HAP-1 (cell line): ENCODE measurements at regions not wholly inside any gene's neighbourhood (a gene's known extent, or its start where the extent isn't known, plus 50 kb on each side); places are given as distances from the start of the nearest gene placed in this dataset.

Experiments used
- DNase-seq, 2 experiments: peaks; one replicate each; pipeline ENCODE4 v3.0.0-alpha.2; 2016 to 2020; ENCODE audit warnings: low spot score in 2 of 2
- H3K27me3 ChIP-seq: fragments of 250-450 bp; sonication (Bioruptor Pico); 2 replicates; pipeline ENCODE4 v1.5.1; 2020; ENCODE audit warnings: low read depth, mild to moderate bottlenecking, moderate library complexity
- H3K36me3 ChIP-seq: fragments of 250-450 bp; sonication (Bioruptor Pico); replicated peaks from 2 replicates; pipeline ENCODE4 v1.5.1; 2020; ENCODE audit warnings: mild to moderate bottlenecking
- H3K4me1 ChIP-seq: fragments of 250-450 bp; sonication (Bioruptor Pico); 2 replicates; pipeline ENCODE4 v1.5.1; 2020; ENCODE audit warnings: mild to moderate bottlenecking
- H3K4me3 ChIP-seq: fragments of 250-450 bp; sonication (Bioruptor Pico); 2 replicates; pipeline ENCODE4 v1.5.1; 2020; ENCODE audit warnings: mild to moderate bottlenecking, moderate library complexity
- H3K9me3 ChIP-seq: fragments of 250-450 bp; sonication (Bioruptor Pico); 2 replicates; pipeline ENCODE4 v1.5.1; 2020; ENCODE audit warnings: mild to moderate bottlenecking, moderate library complexity
- in situ Hi-C: fragments of 300-500 bp; cut with MboI; formaldehyde crosslinking; loops from 3 replicates; pipeline ENCODE4 v1.14.3; 2020; ENCODE audit warnings: low sequenced_read_pairs, inconsistent platforms, mixed read lengths

- Histone ChIP-seq H3K9me3 (no peaks in the 10 kb centered on the region), H3K36me3 (no peaks in the 10 kb centered on the region), H3K27me3 (0 out of 2 replicates have a peak, but pooled peaks cover 2% of the 10 kb centered on the region), H3K4me3 (no peak overlapping the region), H3K4me1 (no peaks in the 10 kb centered on the region)
- in situ Hi-C loops = no loop called here
- DNase-seq = no peak
Observed at GRCh38 chr9:18007621-18008020, 428.8 kb downstream of the SH3GL2 start.

GRCh38 chr9:18009902-18010301 is 431.0 kb downstream of the SH3GL2 start:
- Histone ChIP-seq H3K36me3 (no peaks in the 10 kb centered on the region), H3K4me3 (no peak overlapping the region), H3K4me1 (no peaks in the 10 kb centered on the region), H3K27me3 (0 out of 2 replicates have a peak, but pooled peaks cover 2% of the 10 kb centered on the region), H3K9me3 (no peaks in the 10 kb centered on the region)
- no peak for DNase-seq
- in situ Hi-C loops = no loop called here

- H3K36me3 ChIP-seq = no peaks in the 10 kb centered on the region
- in situ Hi-C loops = no loop called here
Observed at GRCh38 chr9:18010492-18010891, 431.6 kb downstream of the SH3GL2 start.

GRCh38 chr9:18012170-18012569 is 433.3 kb downstream of the SH3GL2 start:
- Histone ChIP-seq H3K27me3 (0 out of 2 replicates have a peak, but pooled peaks cover 2% of the 10 kb centered on the region), H3K36me3 (no peaks in the 10 kb centered on the region), H3K9me3 (no peaks in the 10 kb centered on the region), H3K4me3 (no peak overlapping the region), H3K4me1 (no peaks in the 10 kb centered on the region)
- in situ Hi-C loops = no loop called here
- no peak for DNase-seq

More at GRCh38 chr9:18010492-18010891, 431.6 kb downstream of the SH3GL2 start:
- H3K27me3 ChIP-seq = 0 out of 2 replicates have a peak, but pooled peaks cover 2% of the 10 kb centered on the region
- no peak for DNase-seq
- H3K4me3 ChIP-seq = no peak overlapping the region
- no peaks in the 10 kb centered on the region for H3K4me1 ChIP-seq
- H3K9me3 ChIP-seq = no peaks in the 10 kb centered on the region

GRCh38 chr9:18014556-18014955 is 435.7 kb downstream of the SH3GL2 start:
- H3K9me3 ChIP-seq = peaks cover 8% of the 10 kb centered on the region; the same call in 1 of the 2 replicates
- no peak for DNase-seq
- no peaks in the 10 kb centered on the region for H3K36me3 ChIP-seq
- H3K27me3 ChIP-seq = no peaks in the 10 kb centered on the region
- no peaks in the 10 kb centered on the region for H3K4me1 ChIP-seq
- in situ Hi-C loops = no loop called here
- no peak overlapping the region for H3K4me3 ChIP-seq

- no peak for DNase-seq
- H3K4me3 ChIP-seq = no peak overlapping the region
- H3K36me3 ChIP-seq = no peaks in the 10 kb centered on the region
- peaks cover 10% of the 10 kb centered on the region; the same call in 1 of the 2 replicates for H3K9me3 ChIP-seq
- in situ Hi-C loops = no loop called here
- H3K27me3 ChIP-seq = no peaks in the 10 kb centered on the region
- no peaks in the 10 kb centered on the region for H3K4me1 ChIP-seq
Observed at GRCh38 chr9:18015116-18015515, 436.2 kb downstream of the SH3GL2 start.

- H3K9me3 ChIP-seq = peaks cover 13% of the 10 kb centered on the region; the same call in 1 of the 2 replicates
- in situ Hi-C loops = no loop called here
- no peak for DNase-seq
- no peaks in the 10 kb centered on the region for H3K4me1 ChIP-seq
- H3K36me3 ChIP-seq = no peaks in the 10 kb centered on the region
- H3K4me3 ChIP-seq = no peak overlapping the region
- no peaks in the 10 kb centered on the region for H3K27me3 ChIP-seq
Observed at GRCh38 chr9:18017136-18017535, 438.3 kb downstream of the SH3GL2 start.

GRCh38 chr9:18018221-18018620 is 439.4 kb downstream of the SH3GL2 start:
- no peaks in the 10 kb centered on the region for H3K36me3 ChIP-seq
- no peak overlapping the region for H3K4me3 ChIP-seq
- DNase-seq = peak; percentile 14 to 76
- no peaks in the 10 kb centered on the region for H3K4me1 ChIP-seq
- in situ Hi-C loops = no loop called here
- H3K27me3 ChIP-seq = no peaks in the 10 kb centered on the region
- H3K9me3 ChIP-seq = peaks cover 13% of the 10 kb centered on the region; the same call in 1 of the 2 replicates

GRCh38 chr9:18018661-18019060 is 439.8 kb downstream of the SH3GL2 start:
- Histone ChIP-seq H3K4me3 (no peak overlapping the region), H3K4me1 (no peaks in the 10 kb centered on the region), H3K36me3 (no peaks in the 10 kb centered on the region), H3K27me3 (no peaks in the 10 kb centered on the region), H3K9me3 (peaks cover 13% of the 10 kb centered on the region; the same call in 1 of the 2 replicates)
- in situ Hi-C loops = no loop called here
- DNase-seq = no peak

GRCh38 chr9:18020121-18020745 is 441.4 kb downstream of the SH3GL2 start:
- Histone ChIP-seq H3K4me3 (no peak overlapping the region), H3K4me1 (no peaks in the 10 kb centered on the region), H3K27me3 (no peaks in the 10 kb centered on the region), H3K36me3 (no peaks in the 10 kb centered on the region), H3K9me3 (peaks cover 13% of the 10 kb centered on the region; the same call in 1 of the 2 replicates)
- in situ Hi-C loops = no loop called here
- DNase-seq = no peak

GRCh38 chr9:18022642-18023041 is 443.8 kb downstream of the SH3GL2 start:
- H3K27me3 ChIP-seq = no peaks in the 10 kb centered on the region
- no peak overlapping the region for H3K4me3 ChIP-seq
- H3K9me3 ChIP-seq = peaks cover 13% of the 10 kb centered on the region; the same call in 1 of the 2 replicates
- no peaks in the 10 kb centered on the region for H3K4me1 ChIP-seq
- H3K36me3 ChIP-seq = no peaks in the 10 kb centered on the region
- in situ Hi-C loops = no loop called here
- no peak for DNase-seq

- Histone ChIP-seq H3K27me3 (no peaks in the 10 kb centered on the region), H3K4me1 (no peaks in the 10 kb centered on the region), H3K36me3 (no peaks in the 10 kb centered on the region), H3K4me3 (no peak overlapping the region), H3K9me3 (peaks cover 13% of the 10 kb centered on the region; the same call in 1 of the 2 replicates)
- in situ Hi-C loops = no loop called here
- DNase-seq = no peak
Observed at GRCh38 chr9:18023332-18023731, 444.5 kb downstream of the SH3GL2 start.

GRCh38 chr9:18032636-18033035 is 441.3 kb upstream of the ADAMTSL1 start:
- no peak for DNase-seq
- Histone ChIP-seq H3K27me3 (no peaks in the 10 kb centered on the region), H3K4me3 (no peak overlapping the region), H3K36me3 (no peaks in the 10 kb centered on the region), H3K4me1 (peaks cover 5% of the 10 kb centered on the region), H3K9me3 (no peaks in the 10 kb centered on the region; the same call in 1 of the 2 replicates)
- in situ Hi-C loops = no loop called here

- Histone ChIP-seq H3K4me3 (no peak overlapping the region), H3K27me3 (no peaks in the 10 kb centered on the region), H3K4me1 (peaks cover 5% of the 10 kb centered on the region), H3K9me3 (no peaks in the 10 kb centered on the region; the same call in 1 of the 2 replicates), H3K36me3 (no peaks in the 10 kb centered on the region)
- no peak for DNase-seq
- in situ Hi-C loops = no loop called here
Observed at GRCh38 chr9:18036422-18037187, 437.3 kb upstream of the ADAMTSL1 start.
